Mammary epithelial cell (primary cell): ENCODE measurements at regions not wholly inside any gene's neighbourhood (a gene's known extent, or its start where the extent isn't known, plus 50 kb on each side); places are given as distances from the start of the nearest gene placed in this dataset.

Source experiments
- EZH2 ChIP-seq: IDR thresholded peaks from 2 replicates; pipeline ENCODE4 v1.6.1; 2012; ENCODE audit warnings: low read length, inconsistent platforms, borderline replicate concordance
- TF ChIP-seq, protein P1 (sequence below), 2 donors: IDR thresholded peaks in 1 of 2; conservative IDR thresholded peaks in 1 of 2; 2 replicates each; pipeline ENCODE4 v1.5.1; 2011 to 2012; ENCODE audit warnings: inconsistent platforms in 2 of 2, low read length in 2 of 2, mild to moderate bottlenecking in 2 of 2, control low read depth in 1 of 2, low read depth in 1 of 2; ENCODE audit not compliant: insufficient read depth in 1 of 2; ENCODE audit errors: extremely low read depth in 1 of 2

GRCh38 chr1:186745531-186746146 lies 65.4 kb upstream of the PTGS2 start:
- TF ChIP-seq, protein P1, sequence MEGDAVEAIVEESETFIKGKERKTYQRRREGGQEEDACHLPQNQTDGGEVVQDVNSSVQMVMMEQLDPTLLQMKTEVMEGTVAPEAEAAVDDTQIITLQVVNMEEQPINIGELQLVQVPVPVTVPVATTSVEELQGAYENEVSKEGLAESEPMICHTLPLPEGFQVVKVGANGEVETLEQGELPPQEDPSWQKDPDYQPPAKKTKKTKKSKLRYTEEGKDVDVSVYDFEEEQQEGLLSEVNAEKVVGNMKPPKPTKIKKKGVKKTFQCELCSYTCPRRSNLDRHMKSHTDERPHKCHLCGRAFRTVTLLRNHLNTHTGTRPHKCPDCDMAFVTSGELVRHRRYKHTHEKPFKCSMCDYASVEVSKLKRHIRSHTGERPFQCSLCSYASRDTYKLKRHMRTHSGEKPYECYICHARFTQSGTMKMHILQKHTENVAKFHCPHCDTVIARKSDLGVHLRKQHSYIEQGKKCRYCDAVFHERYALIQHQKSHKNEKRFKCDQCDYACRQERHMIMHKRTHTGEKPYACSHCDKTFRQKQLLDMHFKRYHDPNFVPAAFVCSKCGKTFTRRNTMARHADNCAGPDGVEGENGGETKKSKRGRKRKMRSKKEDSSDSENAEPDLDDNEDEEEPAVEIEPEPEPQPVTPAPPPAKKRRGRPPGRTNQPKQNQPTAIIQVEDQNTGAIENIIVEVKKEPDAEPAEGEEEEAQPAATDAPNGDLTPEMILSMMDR (conservative IDR thresholded peaks at IDR 0.05 in 1 of 2, IDR thresholded peaks at IDR 0.05 in 1 of 2; ENCODE audit: extremely low read depth in 1 of 2, insufficient read depth in 1 of 2, low read depth in 1 of 2, low read length in 2 of 2): no peak
- no peak for TF ChIP-seq EZH2
